ENCODE measurements at regions not wholly inside any gene's neighbourhood (a gene's known extent, or its start where the extent isn't known, plus 50 kb on each side); places are given as distances from the start of the nearest gene placed in this dataset.

- no peak for FAIRE-seq
- TF ChIP-seq CTCF (IDR thresholded peaks at IDR 0.05; ENCODE audit: insufficient read depth, missing control alignments) = no peak
Observed at GRCh38 chr1:163774978-163775620, 453.3 kb downstream of the NUF2 start.

GRCh38 chr1:163777205-163777604, 455.5 kb downstream of the NUF2 start:
- FAIRE-seq = peak; percentile 80
- TF ChIP-seq CTCF (IDR thresholded peaks at IDR 0.05; ENCODE audit: insufficient read depth, missing control alignments) = no peak

More at GRCh38 chr1:163774978-163775620, 453.3 kb downstream of the NUF2 start:
- no peak for DNase-seq (ENCODE audit: insufficient read length, low spot score)

GRCh38 chr1:163781146-163781545, 459.4 kb downstream of the NUF2 start:
- no peak for DNase-seq (ENCODE audit: insufficient read length, low spot score)
- FAIRE-seq = no peak
- TF ChIP-seq CTCF (IDR thresholded peaks at IDR 0.05; ENCODE audit: insufficient read depth, missing control alignments) = no peak

More at GRCh38 chr1:163777205-163777604, 455.5 kb downstream of the NUF2 start:
- no peak for DNase-seq (ENCODE audit: insufficient read length, low spot score)

GRCh38 chr1:163785868-163786405, 464.2 kb downstream of the NUF2 start:
- FAIRE-seq (peak; percentile 70), DNase-seq (ENCODE audit: insufficient read length, low spot score) (no peak)
- no peak for TF ChIP-seq CTCF (IDR thresholded peaks at IDR 0.05; ENCODE audit: insufficient read depth, missing control alignments)

- no peak for FAIRE-seq
- no peak for TF ChIP-seq CTCF (IDR thresholded peaks at IDR 0.05; ENCODE audit: insufficient read depth, missing control alignments)
- DNase-seq (ENCODE audit: insufficient read length, low spot score) = no peak
Observed at GRCh38 chr1:163789911-163790310, 468.2 kb downstream of the NUF2 start.

GRCh38 chr1:163794551-163794950, 472.8 kb downstream of the NUF2 start:
- DNase-seq (ENCODE audit: insufficient read length, low spot score) (no peak), FAIRE-seq (peak; percentile 69)
- no peak for TF ChIP-seq CTCF (IDR thresholded peaks at IDR 0.05; ENCODE audit: insufficient read depth, missing control alignments)

- FAIRE-seq (peak; percentile 89), DNase-seq (ENCODE audit: insufficient read length, low spot score) (no peak)
- TF ChIP-seq CTCF (IDR thresholded peaks at IDR 0.05; ENCODE audit: insufficient read depth, missing control alignments) = no peak
Observed at GRCh38 chr1:163796394-163796821, 474.7 kb downstream of the NUF2 start.

Measured in D721Med (cell line).